Muscle of back (tissue), 3 donors: ENCODE measurements at regions not wholly inside any gene's neighbourhood (a gene's known extent, or its start where the extent isn't known, plus 50 kb on each side); places are given as distances from the start of the nearest gene placed in this dataset.
A peak's percentile ranks its signal among the peaks of the same experiment; 100 is the strongest.

ENCODE experiments used
- DNase-seq, 3 donors: peaks; one replicate each; pipeline versions ENCODE4 v3.0.0 to v3.0.0-alpha.2; 2013

DNA sequence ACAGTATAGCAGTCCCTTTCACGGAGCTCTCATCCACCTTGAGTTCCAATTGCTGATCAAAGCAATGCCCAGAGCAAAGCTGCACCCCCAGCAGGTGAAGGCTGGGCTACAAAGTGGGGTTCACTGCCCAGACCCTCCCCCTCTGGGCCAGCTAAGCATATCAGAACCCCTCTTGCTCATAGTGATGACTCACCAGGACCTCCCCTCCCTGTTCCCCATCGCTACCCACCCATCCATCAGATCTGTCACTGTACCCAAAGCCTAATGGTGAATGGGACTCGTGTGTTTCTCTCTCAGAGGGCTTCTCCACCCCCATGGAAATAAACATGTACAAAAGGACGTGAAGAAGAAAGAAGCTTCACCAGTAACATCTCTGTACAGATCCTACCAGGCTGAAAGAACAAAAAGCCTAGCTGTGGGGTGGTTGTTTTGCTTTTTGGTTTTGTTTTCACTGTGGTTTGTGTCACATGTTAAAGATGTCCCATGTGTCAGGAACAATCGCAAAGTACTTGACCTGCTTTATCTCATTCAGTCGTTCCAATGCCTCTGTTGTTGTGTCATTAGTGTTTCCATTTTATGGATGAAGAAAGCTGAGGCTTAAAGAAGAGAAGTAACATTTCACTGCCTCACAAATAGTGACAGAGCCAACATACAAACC, 518.5 kb downstream of the CD83 start:
- DNase-seq, result no peak

DNA sequence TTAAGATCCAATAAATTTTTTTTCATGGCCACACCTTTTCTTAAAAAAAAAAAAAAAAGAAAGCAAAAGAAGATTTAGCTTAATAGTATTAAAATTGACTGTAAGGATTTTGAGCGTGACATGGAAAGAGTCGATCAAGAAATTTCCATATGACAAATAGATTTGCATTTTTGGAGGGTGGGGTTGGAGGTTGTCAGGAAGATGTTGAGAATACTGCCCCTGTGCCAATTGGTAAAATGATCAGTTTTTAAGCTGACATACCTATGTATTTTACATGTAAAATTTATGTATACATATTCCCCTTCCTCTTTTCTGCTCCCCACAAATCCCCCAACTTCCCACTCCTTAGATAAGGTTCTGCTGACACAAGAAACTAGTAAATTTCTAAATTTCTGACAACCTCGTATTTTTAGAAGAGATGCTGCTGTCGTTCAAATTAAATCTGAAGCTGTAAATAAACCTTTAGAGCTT, 520.9 kb downstream of the CD83 start:
- DNase-seq, result no peak

DNA sequence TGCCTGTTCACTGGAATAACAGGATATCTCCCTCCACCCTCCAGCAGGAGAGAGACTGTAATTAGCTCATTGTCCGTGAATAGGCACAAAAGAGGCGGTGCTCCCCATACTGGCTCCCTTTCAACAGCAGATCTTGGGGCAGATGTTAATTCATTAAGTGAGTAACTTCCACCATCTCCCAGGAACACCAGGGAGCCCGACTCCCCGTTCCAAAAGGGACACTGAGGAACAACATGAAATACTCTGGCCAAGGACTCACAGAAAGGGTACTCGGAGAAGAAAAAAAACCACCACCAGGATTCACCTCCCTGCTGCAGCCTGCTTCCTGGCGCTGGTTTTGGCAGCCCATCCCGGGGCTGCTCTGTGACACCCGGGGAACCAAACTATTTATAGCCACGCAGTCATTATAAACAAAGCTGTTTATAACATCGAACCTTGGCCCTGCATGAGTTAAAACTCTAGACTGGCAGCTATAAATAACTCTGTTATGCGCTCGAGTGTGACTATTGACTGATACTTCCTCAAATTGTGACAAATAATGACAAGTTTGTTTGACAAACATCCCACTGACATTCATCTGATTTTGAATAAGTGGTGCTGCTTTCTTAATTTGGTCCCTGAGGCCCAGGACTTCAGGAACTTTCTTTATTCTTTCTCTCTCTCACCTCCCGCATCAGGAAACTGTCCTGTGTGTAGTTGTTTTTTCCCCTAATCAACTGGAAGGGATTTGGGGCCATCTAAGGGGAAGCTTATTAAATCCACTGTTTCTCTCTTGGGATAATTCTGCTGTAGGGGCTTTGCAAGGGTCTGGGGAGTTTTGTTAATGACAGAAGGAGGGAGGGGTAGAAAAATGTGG, 521.6 kb downstream of the CD83 start:
- DNase-seq, result peak; percentile 39 to 70 (median 56)

DNA sequence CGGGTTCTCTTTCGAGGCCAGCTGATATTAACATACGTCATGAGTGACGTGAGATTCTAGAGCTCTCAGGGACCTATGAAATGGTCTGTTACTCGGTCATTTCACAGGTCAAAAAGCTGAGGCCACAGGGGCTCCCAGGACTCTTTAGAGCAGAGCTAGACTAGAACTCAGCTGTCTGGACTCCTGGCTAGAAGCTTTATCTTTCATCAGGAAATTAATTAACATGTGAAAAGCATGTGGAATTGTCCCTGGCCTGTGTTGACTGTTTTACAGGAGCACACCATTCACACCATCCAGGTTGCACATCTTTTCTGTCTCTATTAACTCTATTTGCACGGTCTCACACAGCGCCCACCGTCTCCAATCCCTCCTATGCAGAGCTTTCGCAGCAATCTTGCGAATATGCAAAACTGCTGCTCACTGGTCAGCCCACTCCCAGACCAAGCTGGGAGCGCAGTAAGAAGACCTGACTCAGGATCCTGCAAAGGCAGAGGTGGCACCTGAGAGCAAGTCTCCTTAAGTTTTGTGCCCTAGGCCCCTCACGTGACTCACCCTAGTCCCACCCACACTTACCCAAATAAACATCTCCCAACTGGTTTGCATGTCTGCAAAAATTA, 522.5 kb downstream of the CD83 start:
- no peak for DNase-seq

DNA sequence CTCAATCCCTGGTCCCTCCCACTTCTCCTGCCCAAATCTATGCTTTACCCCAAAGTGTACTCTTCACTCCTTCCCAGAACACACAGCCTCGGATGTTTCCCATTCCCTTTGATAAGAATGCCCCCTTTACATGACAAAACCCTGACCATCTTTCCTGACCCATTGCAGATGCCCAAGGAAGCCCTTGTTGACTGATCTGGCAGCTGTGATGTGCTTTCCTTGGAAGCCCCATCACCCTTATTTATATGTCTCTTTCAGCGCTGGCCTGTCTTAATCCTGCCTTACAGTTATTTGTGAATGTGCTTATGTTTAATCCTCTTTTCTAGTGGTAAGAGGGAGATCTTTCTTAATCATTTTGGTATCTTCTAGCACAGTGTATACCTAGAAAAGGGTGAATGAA, 523.1 kb downstream of the CD83 start:
- no peak for DNase-seq

DNA sequence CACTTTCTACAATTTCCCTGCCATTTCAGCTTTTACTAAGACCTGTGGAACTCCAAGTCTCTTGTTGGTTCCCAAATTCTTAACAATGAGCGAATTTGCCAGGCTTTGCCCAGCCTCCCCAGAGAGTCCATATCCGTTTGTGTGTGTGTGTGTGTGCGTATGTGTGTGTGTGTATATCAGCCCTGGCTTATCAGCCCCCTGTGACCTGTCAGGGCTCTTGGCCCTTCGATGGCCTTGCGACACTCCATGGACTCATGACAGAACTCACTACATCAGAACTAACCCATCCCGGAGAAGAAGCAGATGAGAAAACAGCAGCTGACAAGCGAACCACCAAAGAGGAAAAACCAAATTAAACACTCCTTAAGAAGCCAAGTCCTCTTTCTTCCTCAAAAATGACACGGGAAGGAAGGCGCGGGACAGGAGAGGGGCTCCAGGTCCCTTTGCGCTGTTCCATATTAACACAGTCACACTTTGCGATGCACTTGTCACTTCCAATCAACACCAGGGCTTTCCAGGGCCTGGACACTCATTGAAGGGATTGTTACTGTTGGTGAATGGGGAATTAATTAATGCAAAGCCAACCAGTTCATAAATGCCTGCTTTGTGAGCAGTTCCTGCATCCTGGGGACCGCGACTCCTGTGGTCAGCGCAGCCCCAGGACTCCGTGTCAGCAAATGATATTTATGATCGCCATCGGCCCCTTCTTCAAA, 524.0 kb downstream of the CD83 start:
- no peak for DNase-seq

DNA sequence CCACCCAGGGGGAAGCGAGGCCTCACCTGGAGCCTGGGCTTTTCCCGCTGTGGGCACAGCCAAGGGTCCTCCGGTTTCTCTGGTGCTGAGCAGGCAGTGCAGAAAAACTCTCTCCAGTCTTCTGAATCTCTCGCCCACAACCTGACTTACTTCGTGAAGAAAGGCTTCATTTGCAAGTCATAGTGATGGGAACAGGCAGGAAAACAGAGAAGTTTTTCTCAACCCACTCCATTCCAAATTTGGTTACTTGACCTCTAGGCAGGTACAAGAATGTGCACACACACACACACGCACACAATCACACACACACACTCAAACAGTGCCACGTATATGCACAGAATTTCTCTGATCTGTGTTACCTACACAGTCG, 524.5 kb downstream of the CD83 start:
- no peak for DNase-seq

DNA sequence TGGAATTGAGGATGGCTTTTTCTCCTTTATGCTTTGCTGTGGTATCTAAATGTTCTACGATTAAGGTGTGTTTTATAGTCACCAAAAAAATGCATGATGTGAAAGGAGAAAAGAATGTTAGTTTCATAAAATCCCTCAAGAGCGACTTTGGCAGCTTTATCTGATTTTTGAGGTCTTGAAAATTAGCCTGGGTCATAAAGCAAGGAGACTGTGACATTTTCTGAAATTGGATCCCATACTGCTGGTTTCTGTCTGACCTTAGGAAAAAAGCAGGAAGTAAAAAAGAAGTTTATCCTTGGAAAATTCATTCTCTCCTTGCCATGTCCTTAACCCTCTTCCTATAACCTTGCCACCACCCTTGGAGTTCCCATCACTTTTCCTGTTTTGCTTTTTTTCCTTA, 525.3 kb downstream of the CD83 start:
- DNase-seq, result no peak

DNA sequence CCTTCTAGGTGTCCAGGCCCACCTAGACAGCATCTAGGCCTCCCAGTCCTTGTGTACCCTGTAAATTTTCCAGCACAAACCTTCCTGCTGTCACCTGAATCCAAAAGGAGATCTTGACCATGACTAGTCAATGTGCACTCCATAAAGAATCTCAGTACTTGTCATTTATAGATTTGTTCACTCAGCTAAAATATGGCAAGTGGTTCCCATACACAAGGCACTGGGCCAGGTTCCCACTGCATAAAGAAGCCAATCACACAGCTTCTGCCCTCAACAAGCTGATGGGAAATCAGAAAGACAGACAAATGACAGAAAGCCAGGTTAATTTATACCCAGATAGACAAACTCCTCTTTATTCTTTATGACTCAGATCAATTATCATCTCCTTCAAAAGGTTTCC, 526.8 kb downstream of the CD83 start:
- no peak for DNase-seq

DNA sequence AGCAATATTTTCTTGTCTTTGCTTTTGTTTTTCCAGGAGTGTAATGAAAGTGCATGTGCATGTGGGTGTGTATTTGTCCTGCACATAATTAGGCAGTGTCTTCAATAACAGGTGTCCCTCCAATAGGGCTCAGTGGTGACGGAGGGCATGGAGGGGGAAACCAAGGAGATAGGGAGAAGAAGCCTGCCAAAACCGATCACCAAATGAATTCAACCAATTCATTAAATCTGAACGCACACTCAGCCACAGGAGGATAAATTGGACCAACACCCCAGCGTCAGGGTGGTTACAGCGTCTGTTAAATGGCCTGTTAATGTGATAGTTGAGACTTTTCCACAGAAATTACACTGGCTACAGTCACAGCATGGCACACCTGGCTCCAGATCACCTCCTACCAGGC, 527.6 kb downstream of the CD83 start:
- no peak for DNase-seq

DNA sequence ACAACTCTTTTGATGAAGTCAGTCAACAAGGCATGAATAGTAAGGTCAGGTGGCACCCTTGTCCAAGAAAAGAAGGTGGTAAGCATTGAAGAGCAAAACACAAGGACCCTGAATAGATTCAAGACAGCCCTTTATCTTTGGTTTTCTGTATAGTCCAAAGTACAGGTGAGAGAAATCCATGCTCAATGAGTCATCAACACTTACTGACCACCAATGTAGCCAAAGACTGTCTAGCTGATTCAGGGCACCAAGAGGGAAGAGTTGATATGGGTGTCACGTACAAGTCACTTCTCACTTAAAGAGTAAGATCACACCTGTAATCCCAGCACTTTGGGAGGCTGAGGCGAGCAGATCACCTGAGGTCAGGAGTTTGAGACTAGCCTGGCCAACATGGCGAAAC, 528.3 kb downstream of the CD83 start:
- no peak for DNase-seq

DNA sequence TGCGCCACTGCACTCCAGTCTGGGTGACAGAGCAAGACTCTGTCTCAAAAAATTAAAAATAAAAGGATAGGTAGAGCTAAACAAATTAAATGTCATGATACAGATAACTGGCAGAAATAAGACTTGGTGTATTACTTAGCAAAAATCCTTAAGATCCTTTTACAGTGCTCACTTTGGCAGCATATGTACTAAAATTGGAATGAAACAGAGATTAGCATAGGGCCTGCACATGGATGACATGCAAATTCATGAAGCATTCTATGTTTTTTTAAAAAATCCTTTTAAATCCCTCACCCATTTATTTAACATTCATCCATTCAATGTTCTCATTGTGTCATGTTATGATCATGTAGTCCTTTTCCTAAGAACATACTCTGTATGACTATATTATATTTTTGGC, 528.8 kb downstream of the CD83 start:
- no peak for DNase-seq

DNA sequence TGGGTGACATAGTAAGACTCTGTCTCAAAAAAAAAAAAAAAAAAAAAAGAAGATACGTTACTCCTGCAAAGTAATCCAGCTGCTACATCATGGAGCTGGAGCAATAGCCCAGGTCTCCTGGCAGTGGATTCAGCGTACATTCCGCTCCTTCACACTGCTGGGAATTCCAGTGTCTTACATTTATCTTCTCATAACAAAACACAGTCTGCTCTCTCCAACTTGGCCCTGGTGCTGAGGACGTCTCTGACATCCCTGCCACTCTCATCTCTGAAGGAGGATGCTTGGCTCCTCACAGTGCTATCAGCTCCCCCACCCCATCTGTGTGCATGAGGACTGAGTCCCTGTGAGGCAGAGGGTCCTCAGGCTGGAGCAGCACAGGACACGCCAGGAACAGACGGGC, 529.8 kb downstream of the CD83 start:
- DNase-seq, result peak; percentile 27 to 76 (median 61)

DNA sequence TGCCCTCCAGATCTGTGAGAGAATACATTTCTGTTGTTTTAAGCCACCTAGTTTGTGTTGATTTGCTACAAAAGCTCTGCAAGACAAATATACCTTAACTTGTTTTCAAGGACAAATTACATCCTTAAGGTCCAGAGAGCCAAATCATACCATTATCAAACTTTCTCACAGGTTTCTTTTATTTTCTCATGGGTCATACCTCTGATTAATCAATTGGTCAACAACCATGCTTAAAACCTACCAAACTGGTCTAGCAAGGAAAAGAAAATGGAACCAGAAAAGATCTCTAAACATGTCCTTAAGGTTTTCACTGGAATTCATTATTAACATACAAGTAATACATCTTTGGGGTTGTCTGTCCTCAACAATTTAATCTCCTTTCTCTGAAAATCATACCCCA, 535.0 kb downstream of the CD83 start:
- DNase-seq, result no peak

DNA sequence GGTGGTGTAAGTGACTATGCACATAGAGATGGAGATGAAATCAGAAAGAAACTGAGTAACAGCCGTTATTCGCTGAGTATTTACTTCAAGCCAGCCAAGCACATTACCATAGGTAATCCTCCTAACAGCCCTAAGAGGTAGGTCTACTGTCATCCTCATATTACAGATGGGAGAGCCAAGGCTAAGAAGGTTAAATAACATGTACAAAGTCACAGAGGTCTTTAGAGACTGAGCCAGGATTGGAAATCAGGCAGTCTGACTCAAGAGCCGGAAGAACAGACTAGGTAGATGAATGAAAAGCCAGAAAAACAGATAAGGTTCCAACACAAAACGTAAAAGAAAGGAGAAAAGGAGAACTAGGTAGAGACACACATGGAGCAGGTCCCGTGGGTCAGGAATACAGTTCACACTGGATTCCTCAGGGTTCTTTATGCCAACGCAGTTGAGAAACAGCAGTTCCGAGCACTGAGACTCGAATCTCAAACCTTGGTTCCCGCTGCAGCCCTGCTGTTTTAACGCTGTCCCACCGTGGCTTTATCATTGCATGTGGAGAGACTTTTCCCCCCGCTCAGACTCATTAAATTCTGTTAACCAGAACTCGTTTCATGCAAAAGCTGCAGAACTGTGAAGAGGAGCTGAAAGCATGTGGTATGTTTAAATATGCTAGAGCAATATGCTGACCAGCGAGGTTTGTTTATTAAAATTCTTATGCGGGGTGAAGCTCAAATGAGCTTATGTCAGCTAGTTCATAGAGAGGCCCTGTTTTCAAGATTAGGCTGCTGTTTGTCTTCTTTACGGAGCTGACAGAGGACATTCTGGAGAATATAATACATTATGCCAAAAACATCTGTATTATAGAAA, 537.9 kb downstream of the CD83 start:
- DNase-seq, result peak in 1 of 3 donors; percentile 36

DNA sequence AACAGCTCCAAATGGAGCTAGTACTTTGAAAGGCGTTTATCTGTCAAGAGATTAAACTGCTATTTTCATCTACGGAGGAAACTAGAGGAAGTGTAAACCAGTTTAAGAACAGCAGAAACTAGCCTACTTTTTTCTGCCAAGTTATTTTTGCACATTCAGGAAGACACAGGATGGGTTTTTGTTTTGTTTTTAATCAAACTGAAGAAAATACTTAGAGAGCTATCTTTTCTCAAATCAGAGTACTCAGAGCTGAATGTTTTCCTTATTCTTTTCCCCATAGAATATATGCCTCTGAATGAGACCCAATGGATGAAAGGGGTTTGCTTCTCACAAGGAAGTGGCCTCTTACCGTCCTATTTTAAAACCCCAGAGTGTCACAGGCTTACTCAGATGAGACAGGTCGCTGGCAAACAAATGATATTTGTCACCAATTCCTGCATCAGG, 538.5 kb downstream of the CD83 start:
- DNase-seq, result no peak

DNA sequence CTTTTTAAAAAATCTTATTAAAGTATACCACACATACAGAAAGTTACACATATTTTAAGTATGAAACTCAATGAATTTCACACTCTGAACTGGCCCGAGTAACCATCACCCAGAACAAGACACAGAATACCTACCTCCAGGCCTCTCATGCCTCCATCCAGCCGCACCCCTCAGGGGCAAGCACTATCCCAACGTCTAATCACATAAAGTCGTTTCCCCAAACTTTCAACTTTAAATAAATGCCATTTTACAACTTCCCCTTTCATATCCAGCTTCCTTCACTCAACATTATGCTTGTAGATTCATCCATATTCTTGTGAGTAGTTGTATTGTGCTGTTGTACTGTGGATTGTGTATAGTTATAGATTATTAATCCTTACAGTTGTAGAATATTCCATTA, 539.1 kb downstream of the CD83 start:
- DNase-seq, result no peak

DNA sequence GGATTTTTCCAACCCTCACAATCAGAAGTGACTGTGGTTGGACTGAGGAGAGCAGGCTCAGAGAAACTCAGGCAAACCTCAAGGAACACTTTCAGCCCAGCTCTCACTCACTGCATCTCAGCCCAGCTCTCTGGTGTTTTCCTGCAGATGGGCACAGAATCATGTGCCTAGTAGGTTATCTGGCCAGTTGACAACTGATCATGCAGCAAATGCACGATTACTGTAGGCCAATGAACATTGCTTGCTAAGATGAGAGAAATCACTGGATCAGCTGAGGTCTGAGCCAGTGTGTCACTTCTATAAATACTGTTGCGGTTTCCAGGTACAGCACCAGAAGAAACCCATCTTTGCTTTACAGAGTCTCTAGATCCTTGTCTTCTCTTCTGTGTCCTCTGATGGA, 540.5 kb downstream of the CD83 start:
- DNase-seq, result no peak

DNA sequence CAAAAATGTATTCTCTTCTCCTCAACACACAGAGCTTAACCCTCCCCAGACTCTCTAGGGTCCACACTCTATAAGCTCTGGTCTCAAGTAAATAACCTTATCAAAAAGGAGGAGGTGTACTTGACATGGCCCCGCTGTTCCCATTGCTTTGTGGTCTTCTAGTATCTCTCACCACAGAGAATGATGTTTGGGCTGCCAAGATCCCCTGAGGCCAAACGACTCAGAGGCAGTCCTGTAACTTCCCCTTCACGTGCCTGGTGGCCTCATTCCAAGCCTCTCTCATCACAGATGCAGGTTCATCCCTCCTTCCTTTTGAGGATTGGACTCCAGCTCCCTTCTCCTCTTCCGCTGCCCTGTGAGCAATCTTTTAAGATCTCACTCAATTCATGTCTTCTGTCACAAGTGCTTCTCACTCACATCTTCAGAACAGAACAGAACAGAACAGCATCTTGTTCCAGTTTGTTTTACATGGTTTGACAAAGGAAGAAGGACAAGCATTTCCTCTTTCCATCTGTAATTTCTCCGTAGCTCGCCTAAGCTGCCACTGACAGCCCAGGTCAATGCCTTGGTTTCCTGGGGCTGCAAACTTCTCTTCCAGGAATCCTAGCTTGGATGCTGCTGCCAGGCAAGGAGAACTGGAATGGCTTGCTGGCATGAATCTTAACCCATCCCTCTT, 541.5 kb downstream of the CD83 start:
- no peak for DNase-seq

DNA sequence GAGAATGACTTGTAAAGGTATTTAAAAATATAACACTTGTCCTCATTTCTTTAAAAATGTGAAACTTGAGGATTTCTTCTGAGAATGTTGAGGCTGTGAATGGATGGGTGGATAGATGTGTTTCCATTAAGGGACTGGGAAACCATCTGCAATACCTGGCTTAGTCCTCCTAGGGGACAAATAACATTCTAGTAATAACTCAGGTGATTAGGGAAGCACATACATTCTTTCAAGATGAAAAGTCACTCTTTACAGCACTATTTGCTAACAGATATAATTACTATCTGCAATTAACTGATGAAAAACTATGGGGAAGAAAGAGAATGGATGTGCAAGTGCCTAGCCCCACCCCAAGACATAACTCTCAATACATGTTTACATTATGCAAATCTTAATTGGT, 542.3 kb downstream of the CD83 start:
- DNase-seq, result no peak
